ENCODE measurements at regions not wholly inside any gene's neighbourhood (a gene's known extent, or its start where the extent isn't known, plus 50 kb on each side); places are given as distances from the start of the nearest gene placed in this dataset.

DNA sequence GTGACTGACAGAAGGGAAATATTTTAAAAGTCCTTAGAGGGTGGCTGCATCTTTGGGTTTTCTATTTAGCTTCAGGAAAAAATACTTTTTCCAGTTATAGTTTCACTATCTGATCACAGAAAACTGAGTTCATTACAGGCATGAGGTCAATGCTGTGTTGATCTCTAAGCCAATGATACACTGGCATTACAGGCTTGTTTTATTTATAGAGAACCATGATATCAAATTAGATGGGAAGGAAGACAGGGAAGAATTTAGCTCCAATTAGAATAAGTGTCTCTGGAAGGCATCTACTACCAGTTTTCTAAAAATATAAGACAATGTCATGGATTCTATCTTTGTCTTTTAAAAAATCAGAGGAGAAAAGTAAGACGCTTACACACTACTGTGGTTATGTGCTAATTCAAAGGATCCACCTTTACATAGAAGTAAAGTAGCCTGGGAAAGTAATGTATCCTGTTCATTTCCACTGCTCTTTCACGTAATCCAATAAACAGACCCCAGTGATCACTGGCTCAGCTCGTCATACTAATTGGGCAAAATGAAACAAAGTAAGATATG lies 344.5 kb upstream of the PPARGC1A start:
- no peak overlapping the region for H3K4me3 ChIP-seq
- TF ChIP-seq, protein P1, sequence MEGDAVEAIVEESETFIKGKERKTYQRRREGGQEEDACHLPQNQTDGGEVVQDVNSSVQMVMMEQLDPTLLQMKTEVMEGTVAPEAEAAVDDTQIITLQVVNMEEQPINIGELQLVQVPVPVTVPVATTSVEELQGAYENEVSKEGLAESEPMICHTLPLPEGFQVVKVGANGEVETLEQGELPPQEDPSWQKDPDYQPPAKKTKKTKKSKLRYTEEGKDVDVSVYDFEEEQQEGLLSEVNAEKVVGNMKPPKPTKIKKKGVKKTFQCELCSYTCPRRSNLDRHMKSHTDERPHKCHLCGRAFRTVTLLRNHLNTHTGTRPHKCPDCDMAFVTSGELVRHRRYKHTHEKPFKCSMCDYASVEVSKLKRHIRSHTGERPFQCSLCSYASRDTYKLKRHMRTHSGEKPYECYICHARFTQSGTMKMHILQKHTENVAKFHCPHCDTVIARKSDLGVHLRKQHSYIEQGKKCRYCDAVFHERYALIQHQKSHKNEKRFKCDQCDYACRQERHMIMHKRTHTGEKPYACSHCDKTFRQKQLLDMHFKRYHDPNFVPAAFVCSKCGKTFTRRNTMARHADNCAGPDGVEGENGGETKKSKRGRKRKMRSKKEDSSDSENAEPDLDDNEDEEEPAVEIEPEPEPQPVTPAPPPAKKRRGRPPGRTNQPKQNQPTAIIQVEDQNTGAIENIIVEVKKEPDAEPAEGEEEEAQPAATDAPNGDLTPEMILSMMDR (IDR thresholded peaks at IDR 0.05) = no peak
- no peak overlapping the region for H3K27ac ChIP-seq
- no peak for DNase-seq (ENCODE audit: low spot score)

DNA sequence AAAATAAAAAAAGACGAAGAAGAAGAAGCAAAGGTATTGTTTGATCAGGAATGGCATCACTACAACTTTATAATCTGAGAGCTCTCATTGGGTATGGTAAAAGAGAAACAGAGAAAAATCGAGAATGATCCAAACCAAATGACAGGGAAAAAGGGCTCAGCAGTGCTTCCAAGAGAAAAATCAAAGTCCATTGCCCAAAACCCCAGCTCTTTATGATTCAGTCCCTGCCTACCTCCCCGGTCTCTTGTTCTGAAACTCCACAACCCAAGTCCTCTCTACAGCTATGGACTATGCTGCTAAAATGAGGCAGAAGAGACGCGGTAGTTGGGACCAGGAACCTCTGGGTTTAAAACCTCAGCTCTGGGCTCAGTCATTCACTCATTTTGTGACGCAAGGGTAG lies 341.1 kb upstream of the PPARGC1A start:
- Histone ChIP-seq H3K4me3 (no peak overlapping the region), H3K27ac (no peak overlapping the region)
- TF ChIP-seq, protein P1 (IDR thresholded peaks at IDR 0.05) = no peak
- DNase-seq (ENCODE audit: low spot score) = no peak

DNA sequence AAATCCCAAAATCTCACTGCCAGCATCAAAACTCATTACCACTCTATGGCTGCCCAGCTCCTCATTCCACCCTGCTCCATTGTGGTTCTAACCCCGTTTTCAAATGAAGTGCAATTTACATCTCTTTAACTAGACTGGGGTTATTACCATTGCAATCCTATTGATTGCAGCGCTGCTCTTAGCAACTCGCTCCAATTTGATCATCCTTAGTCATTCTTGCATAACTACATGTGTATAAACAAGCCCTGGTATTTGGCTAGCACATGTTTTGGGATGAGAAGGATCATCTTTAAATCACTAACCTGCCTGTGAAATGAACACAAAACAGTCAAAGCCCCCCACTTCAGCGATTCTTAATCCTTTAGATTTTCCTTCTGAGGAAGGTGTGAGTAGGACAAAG lies 340.1 kb upstream of the PPARGC1A start:
- Histone ChIP-seq H3K27ac (no peak overlapping the region), H3K4me3 (no peak overlapping the region)
- DNase-seq (ENCODE audit: low spot score) = no peak
- TF ChIP-seq, protein P1 (IDR thresholded peaks at IDR 0.05) = no peak

DNA sequence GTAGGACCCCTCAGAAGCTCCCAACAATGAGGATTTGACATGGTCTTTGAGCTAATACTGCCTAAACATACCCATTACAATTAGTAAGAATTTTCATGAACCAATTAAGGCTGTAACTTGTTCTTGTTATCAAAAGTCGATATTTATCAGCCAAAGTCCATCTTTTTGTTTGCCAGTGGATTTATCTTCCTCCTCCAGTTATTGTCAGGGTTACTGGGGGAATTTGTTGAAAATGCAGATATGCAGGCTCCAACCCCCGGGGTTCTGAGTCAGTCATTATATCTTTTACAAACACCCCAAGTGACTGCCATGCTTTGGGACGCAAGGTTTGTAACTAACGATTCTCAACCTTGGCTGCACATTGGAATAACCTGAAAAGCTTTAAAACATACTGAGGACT lies 338.8 kb upstream of the PPARGC1A start:
- TF ChIP-seq, protein P1 (IDR thresholded peaks at IDR 0.05) = no peak
- no peak for DNase-seq (ENCODE audit: low spot score)
- Histone ChIP-seq H3K4me3 (no peak overlapping the region), H3K27ac (no peak overlapping the region)

DNA sequence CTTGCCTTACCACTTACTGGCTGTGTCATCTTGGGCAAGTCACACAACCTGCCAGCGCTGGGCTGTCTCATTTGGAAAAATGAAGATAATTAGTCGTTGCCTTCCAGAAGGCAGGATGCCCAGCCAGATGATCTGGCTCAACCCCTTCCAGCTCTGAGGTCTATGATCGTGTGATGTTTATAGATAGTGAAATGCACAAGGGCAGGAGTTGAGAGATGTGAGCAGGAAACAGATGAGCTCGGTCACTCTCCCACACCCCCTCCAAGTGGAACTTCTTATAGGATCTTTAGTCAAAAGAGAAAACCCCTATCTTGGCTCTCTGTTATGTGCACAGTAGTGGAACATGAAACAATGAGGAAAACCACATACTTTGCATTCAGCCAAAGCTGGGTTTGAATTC lies 336.8 kb upstream of the PPARGC1A start:
- no peak for DNase-seq (ENCODE audit: low spot score)
- no peak overlapping the region for H3K27ac ChIP-seq
- TF ChIP-seq, protein P1 (IDR thresholded peaks at IDR 0.05) = no peak
- H3K4me3 ChIP-seq = no peak overlapping the region

DNA sequence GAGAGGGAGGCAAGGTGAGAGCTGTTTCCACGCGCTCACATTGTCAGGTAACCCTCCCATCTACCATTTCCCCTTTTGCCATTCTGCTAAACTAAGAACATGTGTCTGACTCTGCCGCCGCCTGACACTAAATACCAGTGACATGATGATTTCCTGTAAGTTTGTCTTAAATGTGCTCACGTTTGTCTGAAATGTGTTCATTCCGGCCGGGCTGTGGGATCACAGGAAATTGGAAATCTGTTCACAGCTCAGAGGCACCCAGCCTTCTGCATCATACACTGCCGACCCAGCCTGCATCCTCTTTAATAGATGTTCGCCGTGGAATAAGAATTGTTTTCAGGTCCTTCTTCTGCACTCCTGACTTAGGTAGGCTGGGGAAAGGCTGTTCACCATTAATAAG lies 336.2 kb upstream of the PPARGC1A start:
- no peak for DNase-seq (ENCODE audit: low spot score)
- H3K4me3 ChIP-seq = no peak overlapping the region
- H3K27ac ChIP-seq = no peak overlapping the region
- TF ChIP-seq, protein P1 (IDR thresholded peaks at IDR 0.05) = no peak

DNA sequence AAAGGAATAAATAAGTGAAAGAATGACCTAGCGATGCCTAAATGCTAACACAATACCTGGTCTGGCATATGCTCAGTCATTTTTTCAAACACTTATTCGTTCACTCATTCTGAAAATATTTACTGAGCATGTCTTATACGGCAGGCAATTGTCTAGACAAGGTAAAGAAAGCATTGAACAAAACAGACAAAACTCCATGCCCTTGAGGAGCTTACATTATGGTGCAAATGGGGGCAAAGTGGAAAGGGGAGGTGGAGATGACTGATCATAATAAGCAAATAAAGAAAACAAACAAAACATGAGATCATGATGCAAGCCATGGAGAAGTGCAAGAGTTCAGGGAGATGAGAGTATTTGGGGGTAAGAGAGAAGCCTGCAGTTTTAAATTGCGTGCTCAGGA lies 334.6 kb upstream of the PPARGC1A start:
- H3K27ac ChIP-seq = no peak overlapping the region
- TF ChIP-seq, protein P1 (IDR thresholded peaks at IDR 0.05) = no peak
- no peak overlapping the region for H3K4me3 ChIP-seq
- no peak for DNase-seq (ENCODE audit: low spot score)
